PC-9 (cell line): ENCODE measurements at regions not wholly inside any gene's neighbourhood (a gene's known extent, or its start where the extent isn't known, plus 50 kb on each side); places are given as distances from the start of the nearest gene placed in this dataset.

Experiments
- BruUV-seq: library from RNA; stranded (reverse); fragments of 400-500 nt; replicated peaks from 2 replicates; lab custom pipeline; 2021; lab: Mats Ljungman, UMichigan
- CTCF ChIA-PET: fragments of 300-600 bp; sonication (Branson Sonifier 250); formaldehyde crosslinking; loops from one replicate; lab custom pipeline; 2022; ENCODE audit warnings: antibody characterized with exemption; lab: Charles Lee
- POLR2A ChIA-PET: fragments of 300-600 bp; sonication (Branson Sonifier 250); formaldehyde crosslinking; loops from one replicate; lab custom pipeline; 2022; ENCODE audit warnings: antibody characterized with exemption; ENCODE audit not compliant: unreplicated experiment; lab: Charles Lee
- DNase-seq, 2 experiments: peaks; one replicate each; pipeline versions ENCODE4 v3.0.0 to v3.0.0-alpha.2; 2015 to 2022; ENCODE audit warnings: mixed read lengths in 1 of 2
- H2AFZ ChIP-seq: fragments of 200-600 bp; sonication (generic); 2 replicates; pipeline ENCODE4 v1.8.1; 2017; ENCODE audit warnings: antibody characterized with exemption
- H3F3A ChIP-seq: fragments of 200-600 bp; sonication (generic); 2 replicates; pipeline ENCODE4 v1.8.1; 2017; ENCODE audit warnings: antibody characterized with exemption, mild to moderate bottlenecking, low read depth; ENCODE audit not compliant: insufficient read depth
- H3K27ac ChIP-seq: fragments of 200-600 bp; sonication (generic); 2 replicates; pipeline ENCODE4 v1.6.1; 2016; ENCODE audit warnings: mixed run types
- H3K27me3 ChIP-seq: fragments of 200-600 bp; sonication (generic); 2 replicates; pipeline ENCODE4 v1.6.1; 2016; ENCODE audit warnings: low read depth, mixed run types; ENCODE audit not compliant: insufficient read depth
- H3K36me3 ChIP-seq: fragments of 200-600 bp; sonication (generic); 2 replicates; pipeline ENCODE4 v1.6.1; 2016; ENCODE audit warnings: low read depth, mixed run types
- H3K4me1 ChIP-seq: fragments of 200-600 bp; sonication (generic); replicated peaks from 2 replicates; pipeline ENCODE4 v1.6.1; 2016; ENCODE audit warnings: mixed run types; ENCODE audit not compliant: insufficient read depth
- H3K4me2 ChIP-seq: fragments of 200-600 bp; sonication (generic); 2 replicates; pipeline ENCODE4 v1.6.1; 2017; ENCODE audit warnings: mixed run types
- H3K4me3 ChIP-seq: fragments of 200-600 bp; sonication (generic); 2 replicates; pipeline ENCODE4 v1.6.1; 2016; ENCODE audit warnings: mixed run types
- H3K79me2 ChIP-seq: fragments of 200-600 bp; sonication (generic); 2 replicates; pipeline ENCODE4 v1.6.1; 2017; ENCODE audit warnings: low read depth, mixed run types
- H3K9me2 ChIP-seq: fragments of 200-600 bp; sonication (generic); 2 replicates; pipeline ENCODE4 v1.8.1; 2017; ENCODE audit warnings: mild to moderate bottlenecking; ENCODE audit not compliant: insufficient read depth
- H3K9me3 ChIP-seq: fragments of 200-600 bp; sonication (generic); 2 replicates; pipeline ENCODE4 v1.8.1; 2016; ENCODE audit warnings: low read depth; ENCODE audit not compliant: insufficient read depth
- H4K20me1 ChIP-seq: fragments of 200-600 bp; sonication (generic); 2 replicates; pipeline ENCODE4 v1.8.1; 2017; ENCODE audit not compliant: insufficient read depth
- CTCF ChIP-seq: fragments of 200-600 bp; sonication (generic); conservative IDR thresholded peaks from 2 replicates; pipeline ENCODE4 v1.6.1; 2017; ENCODE audit warnings: mixed run types, antibody characterized with exemption, mild to moderate bottlenecking, moderate library complexity
- EZH2 ChIP-seq: fragments of 200-600 bp; sonication (generic); IDR thresholded peaks from 2 replicates; pipeline ENCODE4 v1.8.0; 2017; ENCODE audit warnings: antibody characterized with exemption, low read depth
- intact Hi-C: fragments of 100-400 bp; cut with micrococcal nuclease; formaldehyde crosslinking; loops from one replicate; pipeline ENCODE4 v1.10.0; 2022; ENCODE audit not compliant: unreplicated experiment

- H3K79me2 ChIP-seq: peaks cover 99% of the 10 kb centered on the region
- H2AFZ ChIP-seq: no peak overlapping the region
- DNase-seq: peak; percentile 43 to 46
- no TSS peak for BruUV-seq
- H3K4me2 ChIP-seq: no peak overlapping the region
- H3K4me3 ChIP-seq: no peak overlapping the region
- no peaks in the 10 kb centered on the region for H3K27me3 ChIP-seq
- H3K36me3 ChIP-seq: no peaks in the 10 kb centered on the region
- POLR2A ChIA-PET: interaction anchor here (0.6 kb wide), 1 partner anchor 424 kb away, joined by 4 read pairs; no protein-coding TSS in a partner anchor
- no peaks in the 10 kb centered on the region for H3K9me3 ChIP-seq
- TF ChIP-seq EZH2: no peak
- TF ChIP-seq CTCF: peak; percentile 96
- no peaks in the 10 kb centered on the region for H3K9me2 ChIP-seq
- peaks cover 29% of the 10 kb centered on the region for H3K4me1 ChIP-seq
- intact Hi-C loops: loop anchor here (1.0 to 10.0 kb wide), 7 partner anchors 28 to 807 kb away; no protein-coding TSS in a partner anchor
- CTCF ChIA-PET: interaction anchor here (0.7 to 2.4 kb wide), 3 partner anchors 158 to 167 kb away, joined by 3 to 14 read pairs (median 7); no protein-coding TSS in a partner anchor
- H3K27ac ChIP-seq: no peak overlapping the region
- peaks cover 39% of the 10 kb centered on the region; the same call in 1 of the 2 replicates for H3F3A ChIP-seq
- 0 out of 2 replicates have a peak, but pooled peaks cover 4% of the 10 kb centered on the region for H4K20me1 ChIP-seq
Observed at GRCh38 chr17:72560303-72561247, 439.8 kb downstream of the SOX9 start.

GRCh38 chr17:72561266-72561665 is 440.4 kb downstream of the SOX9 start:
- no peaks in the 10 kb centered on the region for H4K20me1 ChIP-seq
- no peaks in the 10 kb centered on the region for H3K9me3 ChIP-seq
- peaks cover 99% of the 10 kb centered on the region for H3K79me2 ChIP-seq
- H3K36me3 ChIP-seq: no peaks in the 10 kb centered on the region
- H3K4me3 ChIP-seq: no peak overlapping the region
- ChIA-PET CTCF (interaction anchor here (1.8 to 2.4 kb wide), 2 partner anchors 164 to 166 kb away, joined by 7 to 14 read pairs; no protein-coding TSS in a partner anchor), POLR2A (no interaction called here)
- no TSS peak for BruUV-seq
- H3K4me1 ChIP-seq: peaks cover 29% of the 10 kb centered on the region
- DNase-seq: no peak
- no peak overlapping the region for H3K27ac ChIP-seq
- no peaks in the 10 kb centered on the region for H3K27me3 ChIP-seq
- no peaks in the 10 kb centered on the region for H3K9me2 ChIP-seq
- no peak overlapping the region for H3K4me2 ChIP-seq
- H3F3A ChIP-seq: peaks cover 35% of the 10 kb centered on the region; the same call in 1 of the 2 replicates
- no peak overlapping the region for H2AFZ ChIP-seq
- TF ChIP-seq EZH2 (no peak), CTCF (no peak)
- intact Hi-C loops: loop anchor here (2.0 to 10.0 kb wide), 4 partner anchors 28 to 806 kb away; no protein-coding TSS in a partner anchor

- H3K27me3 ChIP-seq: no peaks in the 10 kb centered on the region
- H3F3A ChIP-seq: peaks cover 37% of the 10 kb centered on the region; the same call in 1 of the 2 replicates
- H2AFZ ChIP-seq: no peak overlapping the region
- no peak overlapping the region for H3K27ac ChIP-seq
- POLR2A ChIA-PET: no interaction called here
- no peaks in the 10 kb centered on the region for H3K36me3 ChIP-seq
- no peaks in the 10 kb centered on the region for H4K20me1 ChIP-seq
- no peaks in the 10 kb centered on the region for H3K9me2 ChIP-seq
- CTCF ChIA-PET: no interaction called here
- no peak for TF ChIP-seq EZH2
- no peak for TF ChIP-seq CTCF
- intact Hi-C loops: loop anchor here (2.0 to 10.0 kb wide), 4 partner anchors 27 to 806 kb away; no protein-coding TSS in a partner anchor
- peaks cover 99% of the 10 kb centered on the region for H3K79me2 ChIP-seq
- no peak overlapping the region for H3K4me2 ChIP-seq
- peaks cover 29% of the 10 kb centered on the region for H3K4me1 ChIP-seq
- H3K4me3 ChIP-seq: no peak overlapping the region
- BruUV-seq: no TSS peak
- H3K9me3 ChIP-seq: no peaks in the 10 kb centered on the region
- DNase-seq: no peak
Observed at GRCh38 chr17:72561680-72562079, 440.9 kb downstream of the SOX9 start.
